ENCODE measurements at regions not wholly inside any gene's neighbourhood (a gene's known extent, or its start where the extent isn't known, plus 50 kb on each side); places are given as distances from the start of the nearest gene placed in this dataset.

DNA sequence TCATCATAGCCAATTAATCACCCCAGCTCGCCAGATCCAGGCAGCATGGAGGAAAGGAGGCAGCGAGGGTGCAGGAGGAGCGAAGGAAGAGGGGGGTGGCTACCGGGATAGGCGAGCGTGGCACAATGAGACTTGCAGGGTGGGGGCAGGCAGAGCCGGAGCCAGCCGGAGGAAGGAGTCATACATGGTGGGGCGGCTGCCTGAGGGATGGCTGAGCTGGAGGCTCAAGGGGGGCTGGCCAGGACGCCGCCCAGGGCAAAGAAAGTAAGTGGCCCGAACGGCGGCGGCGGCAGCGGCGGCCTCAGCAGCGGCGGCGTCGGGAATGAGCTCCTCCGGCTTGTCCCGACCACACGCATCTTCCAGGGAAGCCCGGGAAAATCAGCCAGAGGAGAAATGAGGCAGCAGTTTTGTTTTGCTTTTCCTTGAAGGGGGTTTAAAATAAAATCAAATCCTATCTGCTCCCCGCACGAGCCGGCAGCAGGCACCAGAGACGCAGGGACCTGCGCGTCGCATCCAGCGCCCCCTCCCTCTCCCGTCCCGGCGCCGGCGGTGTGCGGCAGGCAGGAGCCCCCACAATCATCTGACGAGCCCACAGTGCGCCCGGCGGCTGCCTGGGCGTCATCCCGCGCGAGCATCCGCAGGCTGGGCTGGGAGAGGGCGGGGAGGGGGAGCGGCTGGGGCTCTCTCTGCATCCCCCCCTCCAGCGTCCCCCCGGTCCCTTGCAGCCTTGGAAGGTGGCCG, 263.6 kb downstream of the CTTN start:
- peak overlapping the region; percentile 89 for H3K4me2 ChIP-seq
- Mint-ChIP-seq H3K4me3 (peak overlapping the region; percentile 93), H3K27ac (peak overlapping the region; percentile 91), H3K36me3 (no peaks in the 10 kb centered on the region), H3K4me1 (peaks cover 34% of the 10 kb centered on the region), H3K9me3 (no peaks in the 10 kb centered on the region), H3K27me3 (ENCODE audit: insufficient read depth, low read depth) (peaks cover 5% of the 10 kb centered on the region)
- peak overlapping the region; percentile 99 for H2AFZ ChIP-seq (replicated peaks)
- H4K20me1 ChIP-seq (ENCODE audit: low read depth), result peaks cover 7% of the 10 kb centered on the region
- TF ChIP-seq, protein P1, sequence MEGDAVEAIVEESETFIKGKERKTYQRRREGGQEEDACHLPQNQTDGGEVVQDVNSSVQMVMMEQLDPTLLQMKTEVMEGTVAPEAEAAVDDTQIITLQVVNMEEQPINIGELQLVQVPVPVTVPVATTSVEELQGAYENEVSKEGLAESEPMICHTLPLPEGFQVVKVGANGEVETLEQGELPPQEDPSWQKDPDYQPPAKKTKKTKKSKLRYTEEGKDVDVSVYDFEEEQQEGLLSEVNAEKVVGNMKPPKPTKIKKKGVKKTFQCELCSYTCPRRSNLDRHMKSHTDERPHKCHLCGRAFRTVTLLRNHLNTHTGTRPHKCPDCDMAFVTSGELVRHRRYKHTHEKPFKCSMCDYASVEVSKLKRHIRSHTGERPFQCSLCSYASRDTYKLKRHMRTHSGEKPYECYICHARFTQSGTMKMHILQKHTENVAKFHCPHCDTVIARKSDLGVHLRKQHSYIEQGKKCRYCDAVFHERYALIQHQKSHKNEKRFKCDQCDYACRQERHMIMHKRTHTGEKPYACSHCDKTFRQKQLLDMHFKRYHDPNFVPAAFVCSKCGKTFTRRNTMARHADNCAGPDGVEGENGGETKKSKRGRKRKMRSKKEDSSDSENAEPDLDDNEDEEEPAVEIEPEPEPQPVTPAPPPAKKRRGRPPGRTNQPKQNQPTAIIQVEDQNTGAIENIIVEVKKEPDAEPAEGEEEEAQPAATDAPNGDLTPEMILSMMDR (IDR thresholded peaks at IDR 0.05), result no peak
- TF ChIP-seq EZH2phosphoT487 (IDR thresholded peaks at IDR 0.05), result peak; percentile 39
- DNase-seq (ENCODE audit: low spot score), result peak; percentile 72
- peaks cover 13% of the 10 kb centered on the region for H3K27me3 ChIP-seq
- no peaks in the 10 kb centered on the region for H3K9me3 ChIP-seq (ENCODE audit: low read depth)
- H3K27ac ChIP-seq, result no peak overlapping the region
- H3F3A ChIP-seq (ENCODE audit: low read depth), result peaks cover 6% of the 10 kb centered on the region
- no peak overlapping the region for H3K9ac ChIP-seq
- peak overlapping the region; percentile 57 for H3K4me3 ChIP-seq
- peaks cover 10% of the 10 kb centered on the region for H3K4me1 ChIP-seq
- H3K79me2 ChIP-seq (ENCODE audit: low read depth), result no peaks in the 10 kb centered on the region
- H3K36me3 ChIP-seq, result no peaks in the 10 kb centered on the region

DNA sequence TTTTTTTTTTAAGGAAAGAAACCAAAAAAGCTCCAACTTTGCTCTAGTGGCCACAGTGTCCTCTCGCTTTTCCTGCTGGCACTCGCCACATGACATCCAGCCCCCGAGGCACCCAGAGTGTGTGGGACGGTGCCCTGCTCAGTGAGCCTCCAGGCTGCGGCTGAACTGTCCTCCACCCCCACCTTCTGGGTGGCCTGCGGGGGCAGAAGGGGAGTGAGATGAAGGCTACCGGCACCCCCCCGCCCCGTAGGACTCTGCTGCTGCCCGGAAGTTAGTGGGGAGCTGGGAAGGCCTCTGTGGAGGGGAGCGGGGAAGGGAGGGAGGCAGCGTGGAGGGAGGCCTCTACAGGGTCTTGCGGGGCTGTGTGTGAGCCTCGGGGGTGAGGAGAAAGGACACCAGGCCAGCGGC, 264.4 kb downstream of the CTTN start:
- DNase-seq (ENCODE audit: low spot score), result no peak
- Mint-ChIP-seq H3K4me3 (peak overlapping the region; percentile 70), H3K27me3 (ENCODE audit: insufficient read depth, low read depth) (peaks cover 5% of the 10 kb centered on the region), H3K36me3 (no peaks in the 10 kb centered on the region), H3K9me3 (no peaks in the 10 kb centered on the region), H3K27ac (no peak overlapping the region), H3K4me1 (peaks cover 28% of the 10 kb centered on the region)
- Histone ChIP-seq H3K9me3 (ENCODE audit: low read depth) (no peaks in the 10 kb centered on the region), H3K9ac (no peak overlapping the region), H4K20me1 (ENCODE audit: low read depth) (no peaks in the 10 kb centered on the region), H3K27ac (no peak overlapping the region), H3K4me2 (peak overlapping the region; percentile 89), H3K4me3 (peak overlapping the region; percentile 57), H3K79me2 (ENCODE audit: low read depth) (no peaks in the 10 kb centered on the region), H3K27me3 (peaks cover 13% of the 10 kb centered on the region), H3F3A (ENCODE audit: low read depth) (peaks cover 6% of the 10 kb centered on the region), H2AFZ (replicated peaks) (peak overlapping the region; percentile 99), H3K36me3 (no peaks in the 10 kb centered on the region), H3K4me1 (peaks cover 8% of the 10 kb centered on the region)
- no peak for TF ChIP-seq EZH2phosphoT487 (IDR thresholded peaks at IDR 0.05)
- no peak for TF ChIP-seq EZH2 (IDR thresholded peaks at IDR 0.05)
- TF ChIP-seq, protein P1 (IDR thresholded peaks at IDR 0.05), result no peak

DNA sequence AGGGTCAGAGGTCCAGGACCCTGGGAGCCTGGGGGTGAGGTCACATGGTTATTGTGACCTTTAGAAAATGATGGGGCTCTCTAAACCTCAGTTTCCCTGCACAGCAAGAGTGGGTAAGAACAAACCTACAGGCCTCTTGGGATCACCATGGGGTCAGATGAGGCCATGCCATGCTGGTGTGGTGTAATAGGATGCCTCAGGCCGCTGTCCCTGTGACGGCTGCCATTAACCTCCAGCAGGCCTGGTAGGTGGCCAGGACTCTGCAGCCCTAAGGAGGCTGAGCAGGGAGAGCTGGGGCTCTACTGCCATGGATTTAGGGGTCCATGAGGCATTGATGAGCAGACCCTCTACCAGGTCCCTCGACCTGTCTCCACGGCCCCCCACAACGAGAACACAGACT, 265.5 kb downstream of the CTTN start:
- Histone ChIP-seq H3K36me3 (no peaks in the 10 kb centered on the region), H3K9me3 (ENCODE audit: low read depth) (no peaks in the 10 kb centered on the region), H3K27me3 (peaks cover 13% of the 10 kb centered on the region), H4K20me1 (ENCODE audit: low read depth) (no peaks in the 10 kb centered on the region), H3K4me1 (peaks cover 8% of the 10 kb centered on the region), H2AFZ (replicated peaks) (no peak overlapping the region), H3K4me3 (no peak overlapping the region), H3K79me2 (ENCODE audit: low read depth) (no peaks in the 10 kb centered on the region), H3K9ac (no peak overlapping the region), H3K4me2 (no peak overlapping the region), H3K27ac (no peak overlapping the region), H3F3A (ENCODE audit: low read depth) (peaks cover 6% of the 10 kb centered on the region)
- TF ChIP-seq, protein P1 (IDR thresholded peaks at IDR 0.05), result no peak
- TF ChIP-seq EZH2phosphoT487 (IDR thresholded peaks at IDR 0.05) (no peak), EZH2 (IDR thresholded peaks at IDR 0.05) (no peak)
- Mint-ChIP-seq H3K4me3 (no peak overlapping the region), H3K27me3 (ENCODE audit: insufficient read depth, low read depth) (peaks cover 2% of the 10 kb centered on the region), H3K36me3 (no peaks in the 10 kb centered on the region), H3K4me1 (peaks cover 25% of the 10 kb centered on the region), H3K9me3 (no peaks in the 10 kb centered on the region), H3K27ac (no peak overlapping the region)
- no peak for DNase-seq (ENCODE audit: low spot score)

Data from neural progenitor cell (in vitro differentiated cells).